Activated CD4-positive, alpha-beta T cell treated with anti-CD3 and anti-CD28 coated beads, Interleukin-2, Interleukin-4, amounts not matched to agents 100 ng/mL and 50 ng/mL, durations not matched to agents 16 hours and 8 hours (primary cell): ENCODE measurements at regions not wholly inside any gene's neighbourhood (a gene's known extent, or its start where the extent isn't known, plus 50 kb on each side); places are given as distances from the start of the nearest gene placed in this dataset.
A peak's percentile ranks its signal among the peaks of the same experiment; 100 is the strongest.
"Not testable (repeated sequence)": the region's sequence is repeated elsewhere in the genome, so short reads cannot be mapped to it uniquely, and the experiment has no call there.

ENCODE experiments used
- DNase-seq: peaks from one replicate; pipeline ENCODE4 v3.0.0-alpha.2; 2020; ENCODE audit warnings: low spot score

DNA sequence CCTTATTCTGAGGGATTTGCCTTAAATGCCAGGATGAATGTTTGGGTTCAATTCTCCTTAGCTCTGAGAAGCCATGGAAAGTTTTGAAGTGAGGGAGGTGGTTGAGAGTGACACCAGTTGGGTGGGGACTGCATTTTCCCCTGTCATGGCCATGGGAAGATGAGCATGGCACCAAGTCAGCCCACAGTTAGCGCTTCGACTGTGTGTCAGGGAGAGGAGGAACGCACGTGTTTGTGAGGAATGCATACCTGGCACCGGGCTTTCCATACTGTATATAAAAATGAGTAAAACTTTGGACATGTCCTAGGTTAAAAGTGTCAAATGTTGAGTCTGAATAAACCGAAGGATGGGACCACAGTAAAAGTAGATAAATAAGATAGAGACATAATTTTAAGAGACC lies 187.5 kb upstream of the KL start:
- DNase-seq, result no peak

- DNase-seq, result no peak
These were observed 187.0 kb upstream of the KL start for GRCh38 chr13:32829269-32829668.

DNA sequence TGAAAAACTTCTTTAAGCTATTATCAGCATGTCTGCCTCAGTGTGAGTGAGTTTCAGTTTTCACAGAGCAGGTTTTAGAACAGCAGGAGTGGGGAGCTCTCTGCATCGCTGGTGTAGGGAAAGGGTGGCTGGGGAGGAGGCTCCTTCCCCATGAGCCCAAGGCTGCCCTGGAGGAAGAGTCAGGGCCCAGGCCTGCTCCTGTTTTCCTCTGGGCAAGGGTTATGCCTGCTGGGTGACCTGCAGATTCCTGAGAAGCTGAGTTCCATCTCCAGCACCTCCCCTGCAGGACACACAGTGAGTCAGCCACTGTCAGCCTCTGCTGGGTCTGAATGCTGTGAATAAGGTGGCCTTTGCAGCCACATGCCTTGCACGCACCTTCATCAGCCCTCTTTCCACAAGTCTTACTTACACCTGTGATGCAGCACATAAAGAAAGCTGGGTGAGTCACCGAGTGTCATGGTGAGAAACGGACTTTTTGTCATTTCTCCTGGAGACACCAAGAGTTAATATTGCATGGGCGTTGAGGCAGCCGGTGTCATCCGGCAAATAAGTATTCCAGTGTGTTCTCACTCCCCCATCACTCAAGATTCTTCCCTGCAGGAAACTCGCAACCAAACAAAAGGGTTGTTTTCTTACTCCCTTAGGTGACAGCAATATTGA lies 186.4 kb upstream of the KL start:
- DNase-seq, result no peak

DNA sequence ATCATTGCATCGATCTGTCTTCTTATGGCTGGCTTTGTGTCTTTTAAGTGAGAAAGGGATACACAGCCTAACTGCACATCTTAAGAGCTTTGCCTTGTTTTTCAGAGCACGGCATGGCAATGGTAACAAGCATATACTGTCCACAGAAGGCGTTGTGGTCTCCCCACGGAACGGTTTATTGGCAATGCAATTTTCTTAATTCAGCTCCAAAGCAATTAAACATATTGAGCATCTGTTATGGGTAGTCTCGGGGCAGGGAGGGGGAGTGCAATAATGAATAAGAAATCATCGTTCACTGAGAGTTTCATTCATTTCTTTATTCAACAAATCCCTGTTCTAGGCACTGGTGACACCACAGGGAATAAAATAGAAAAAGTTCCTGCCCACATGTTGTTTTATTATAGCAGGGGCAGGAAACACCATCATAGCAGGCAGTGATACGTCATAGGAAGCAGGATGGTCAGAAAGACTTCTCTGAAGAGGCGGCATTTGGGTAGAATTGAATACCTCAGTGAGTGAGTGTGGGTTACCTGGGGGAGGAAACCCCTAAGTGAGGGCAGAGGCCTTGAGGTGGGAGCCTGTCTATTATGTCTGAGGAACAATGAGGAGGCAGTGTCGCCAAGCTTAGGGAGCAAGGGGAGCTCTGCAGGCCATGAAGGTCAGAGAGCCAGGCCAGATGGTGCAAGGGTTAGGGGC lies 185.7 kb upstream of the KL start:
- no peak for DNase-seq

DNA sequence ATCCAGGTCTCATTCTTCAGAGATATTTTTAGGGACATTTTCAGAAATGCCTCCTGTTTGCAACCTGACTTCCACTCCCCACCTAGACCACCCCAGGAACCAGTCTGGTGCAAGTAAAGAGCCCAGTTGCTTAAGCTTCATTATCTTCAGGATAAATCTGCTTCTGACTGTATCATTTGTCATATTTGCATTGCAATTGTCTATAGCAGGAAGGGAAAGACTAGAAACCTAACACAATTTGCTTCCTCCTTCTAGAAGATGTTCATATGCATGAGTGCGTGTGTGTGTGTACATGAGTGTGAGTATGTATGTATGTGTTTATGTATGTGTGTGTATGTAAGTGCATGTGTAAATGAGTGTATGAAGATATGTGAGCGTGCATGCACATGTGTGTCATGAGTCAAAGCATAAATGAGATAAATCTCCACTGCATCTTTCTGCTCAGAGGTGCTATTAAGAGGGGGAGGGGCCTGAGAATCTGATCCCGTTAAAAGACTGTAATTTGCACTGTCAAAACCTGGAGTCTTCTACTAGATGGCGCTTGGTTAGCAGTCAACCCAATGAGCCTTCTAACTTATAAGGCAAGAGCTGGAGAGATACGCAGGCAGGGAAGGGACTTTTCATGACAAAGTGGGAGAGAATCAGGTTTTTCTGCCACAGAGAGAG lies 178.8 kb upstream of the KL start:
- DNase-seq, result no peak

DNA sequence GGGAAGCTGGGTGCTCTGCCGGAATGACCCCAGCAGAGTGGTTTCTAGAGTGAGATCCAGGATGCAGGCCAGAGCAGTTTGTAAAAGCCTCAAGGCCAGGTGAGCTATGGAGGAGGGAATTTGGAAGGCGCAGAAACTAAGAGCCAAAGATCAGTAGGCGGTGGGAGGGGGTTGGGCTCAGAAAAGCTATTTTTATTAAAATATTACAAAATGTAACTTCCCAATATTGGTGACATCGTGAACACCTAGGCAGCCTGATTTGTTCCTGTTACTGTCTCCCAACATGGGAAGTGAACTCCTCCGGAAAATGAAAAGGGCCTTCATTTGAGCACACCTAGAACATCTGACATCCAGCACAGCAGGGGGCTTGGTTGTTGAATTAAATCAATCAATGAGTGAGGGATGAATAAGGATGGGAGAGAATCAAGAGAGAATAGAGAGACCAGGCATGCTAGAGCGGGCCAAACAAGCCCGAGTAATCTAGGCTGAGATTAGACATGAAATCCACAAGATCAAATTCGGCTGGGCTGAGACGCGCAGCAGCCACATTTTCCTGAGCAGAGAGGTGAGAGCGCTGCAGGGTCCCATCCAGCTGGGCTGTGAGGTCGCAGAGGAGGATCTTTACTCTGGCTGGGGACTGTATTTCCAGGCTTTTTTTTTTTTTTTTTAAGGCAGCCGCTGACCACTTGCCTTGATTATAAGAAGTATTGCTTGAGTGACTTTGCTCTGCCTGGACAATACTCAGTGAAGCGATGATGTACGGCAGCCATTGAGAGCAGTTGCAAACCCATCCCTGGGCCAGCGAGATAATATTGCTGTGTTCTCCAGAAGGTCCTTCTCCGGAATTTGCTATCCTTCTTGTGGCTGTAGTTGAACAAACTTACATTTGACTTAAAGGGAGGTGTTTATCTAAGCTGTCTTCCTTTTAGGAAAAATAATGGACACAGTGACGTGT lies 178.0 kb upstream of the KL start:
- DNase-seq, result no peak

DNA sequence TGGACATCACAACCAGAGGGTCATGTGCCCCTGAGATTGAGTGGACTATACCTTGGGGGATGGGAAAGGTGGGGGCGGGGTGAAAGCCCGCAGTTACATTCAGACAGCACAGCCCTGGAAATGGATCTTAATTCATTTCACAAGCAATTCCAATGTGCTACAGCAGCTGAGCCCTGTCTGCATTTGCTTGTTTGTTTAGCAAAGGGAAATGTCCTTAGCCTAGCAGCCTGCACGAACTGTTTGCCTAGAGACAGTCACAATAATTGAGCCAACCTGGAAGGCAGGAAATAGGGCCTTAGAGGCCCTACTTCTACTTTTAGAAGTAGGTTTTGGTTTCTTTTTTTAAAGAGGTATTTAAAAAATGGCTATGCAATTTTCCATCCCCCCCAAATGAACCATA lies 177.3 kb upstream of the KL start:
- peak; percentile 35 for DNase-seq

DNA sequence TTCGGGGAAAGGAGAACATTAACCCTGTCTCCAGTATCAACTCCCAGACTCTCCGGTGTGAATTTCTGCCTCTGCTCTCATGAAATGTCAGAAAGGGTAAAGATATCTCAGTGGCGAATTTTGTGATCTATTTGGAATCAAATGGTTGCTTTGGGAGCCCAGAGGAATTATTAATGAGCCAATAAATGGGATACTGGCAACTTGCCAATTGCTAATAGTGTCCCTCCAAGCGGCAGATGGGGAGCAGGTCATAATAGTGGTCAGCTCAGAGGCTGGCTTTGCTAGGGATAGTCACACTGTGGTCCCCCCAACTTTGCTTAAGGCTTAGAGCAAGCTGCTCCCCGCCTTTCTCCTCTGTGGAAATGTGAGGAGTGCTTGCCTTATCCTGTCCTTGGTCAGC lies 176.1 kb upstream of the KL start:
- no peak for DNase-seq

DNA sequence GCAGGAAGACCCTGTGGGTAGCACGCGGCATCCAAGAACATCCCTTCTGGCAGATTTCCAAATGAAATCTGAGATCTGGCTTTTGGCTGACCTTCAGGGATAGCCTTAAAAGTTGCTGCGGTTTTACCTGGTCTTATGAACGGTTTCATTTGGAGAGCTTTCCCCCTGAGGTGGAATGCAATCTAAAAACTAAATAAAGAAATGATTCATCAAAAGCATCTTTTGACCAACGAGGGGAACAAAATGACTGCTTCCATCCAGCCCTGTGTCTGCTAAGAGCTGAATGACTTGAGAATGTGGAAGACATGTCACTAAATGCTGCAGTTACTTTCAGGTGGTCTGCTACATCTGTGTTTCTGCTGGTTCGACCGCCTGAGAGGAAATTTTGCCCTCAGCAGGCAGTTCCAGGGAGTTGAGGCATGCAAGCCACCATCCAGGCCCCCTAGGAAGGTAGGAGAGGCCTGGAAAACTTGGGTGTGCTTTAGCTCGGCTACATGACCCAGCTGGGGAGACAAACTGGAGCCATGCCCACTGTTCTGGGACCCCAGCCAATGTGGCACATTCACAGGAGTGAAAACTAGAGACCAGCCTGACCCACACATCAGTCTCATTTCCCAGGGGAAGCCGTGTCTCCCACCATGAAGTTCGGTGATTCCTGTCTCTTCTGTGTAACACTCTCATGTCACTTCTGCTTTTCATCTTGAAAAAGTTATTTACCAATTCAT lies 175.1 kb upstream of the KL start:
- DNase-seq, result peak; percentile 75

DNA sequence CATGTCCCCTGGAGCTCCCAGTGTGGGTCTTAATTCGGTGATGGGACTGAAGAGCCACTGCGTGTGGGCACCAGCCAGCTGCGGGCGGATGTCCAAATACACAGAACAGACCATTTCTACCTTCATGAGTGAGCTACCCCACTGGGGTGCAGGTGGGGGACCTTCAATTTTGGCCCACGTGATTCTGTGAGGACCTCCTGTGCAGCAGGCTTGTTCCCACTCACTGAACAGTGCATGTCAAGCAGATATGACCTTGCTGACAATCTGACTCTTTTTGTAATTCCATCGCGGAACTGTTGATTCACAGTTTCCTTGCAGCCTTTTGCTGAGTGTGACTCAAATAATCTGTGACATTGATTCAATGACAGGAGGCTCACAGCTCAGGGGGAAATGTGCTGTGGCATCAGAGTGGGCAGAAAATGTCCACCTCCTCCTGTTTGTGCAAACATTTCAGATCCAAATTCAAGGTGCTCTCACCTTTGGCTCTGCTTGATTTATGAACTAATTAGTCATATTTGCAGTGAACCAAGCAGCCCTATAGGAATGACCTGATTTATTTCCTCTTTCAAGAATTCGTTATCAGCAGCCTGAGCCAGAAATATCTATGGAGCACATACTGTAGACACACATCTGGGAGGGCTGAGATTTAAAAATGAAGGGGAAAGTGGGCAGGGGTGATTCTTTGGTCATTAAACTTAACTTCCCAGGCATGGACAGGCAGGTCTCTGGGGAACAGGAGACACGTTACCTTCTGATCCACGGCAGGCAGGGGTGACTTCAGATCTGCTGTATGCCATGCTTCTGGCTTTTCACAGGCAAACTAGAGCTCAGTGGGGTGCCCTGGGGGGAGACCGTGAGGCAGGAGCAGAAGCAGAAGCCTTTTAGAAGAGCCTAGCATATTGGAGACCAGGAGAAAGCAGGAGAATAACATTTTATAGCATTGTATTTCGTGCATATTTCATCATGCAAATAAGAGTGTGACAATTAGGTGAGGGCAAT lies 170.0 kb upstream of the KL start:
- DNase-seq, result no peak

- DNase-seq, result not testable (repeated sequence)
These were observed 168.2 kb upstream of the KL start for GRCh38 chr13:32847976-32848375.

- DNase-seq, result no peak
These were observed 166.9 kb upstream of the KL start for GRCh38 chr13:32849369-32849768.

DNA sequence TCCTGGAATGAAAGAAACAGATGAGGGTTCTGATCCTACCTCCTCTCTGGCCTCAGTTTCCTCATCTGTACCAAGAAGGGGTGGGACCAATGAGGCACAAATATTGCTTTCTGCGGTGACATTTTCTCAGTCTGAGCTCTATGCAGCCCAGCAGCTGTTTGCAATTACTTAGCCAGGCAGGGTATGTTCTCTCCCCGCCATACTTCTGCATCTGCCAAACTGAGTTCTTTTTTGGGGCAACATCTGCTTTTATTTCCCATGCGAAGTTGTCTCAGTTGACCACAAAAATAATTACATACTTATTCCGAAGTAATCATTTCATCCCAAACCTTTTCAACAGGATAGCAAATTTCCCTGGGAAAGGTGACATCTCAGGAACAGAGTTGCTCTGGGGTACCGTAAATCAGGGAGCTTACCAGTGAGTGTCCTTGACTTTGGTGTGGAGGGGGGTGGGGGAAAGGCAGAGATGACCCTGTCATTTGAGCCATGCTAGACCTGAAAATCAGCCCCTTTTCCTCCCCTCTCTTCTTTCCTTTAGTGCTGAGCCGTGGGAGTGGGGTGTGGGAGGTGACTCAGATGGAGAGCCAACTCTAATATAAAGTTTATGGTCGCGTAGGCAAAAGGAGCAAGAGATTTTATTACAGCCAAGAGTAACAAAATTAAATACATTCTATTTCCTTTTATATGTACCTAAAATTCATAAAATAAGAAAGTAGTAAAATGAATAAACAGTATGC lies 165.7 kb upstream of the KL start:
- no peak for DNase-seq

DNA sequence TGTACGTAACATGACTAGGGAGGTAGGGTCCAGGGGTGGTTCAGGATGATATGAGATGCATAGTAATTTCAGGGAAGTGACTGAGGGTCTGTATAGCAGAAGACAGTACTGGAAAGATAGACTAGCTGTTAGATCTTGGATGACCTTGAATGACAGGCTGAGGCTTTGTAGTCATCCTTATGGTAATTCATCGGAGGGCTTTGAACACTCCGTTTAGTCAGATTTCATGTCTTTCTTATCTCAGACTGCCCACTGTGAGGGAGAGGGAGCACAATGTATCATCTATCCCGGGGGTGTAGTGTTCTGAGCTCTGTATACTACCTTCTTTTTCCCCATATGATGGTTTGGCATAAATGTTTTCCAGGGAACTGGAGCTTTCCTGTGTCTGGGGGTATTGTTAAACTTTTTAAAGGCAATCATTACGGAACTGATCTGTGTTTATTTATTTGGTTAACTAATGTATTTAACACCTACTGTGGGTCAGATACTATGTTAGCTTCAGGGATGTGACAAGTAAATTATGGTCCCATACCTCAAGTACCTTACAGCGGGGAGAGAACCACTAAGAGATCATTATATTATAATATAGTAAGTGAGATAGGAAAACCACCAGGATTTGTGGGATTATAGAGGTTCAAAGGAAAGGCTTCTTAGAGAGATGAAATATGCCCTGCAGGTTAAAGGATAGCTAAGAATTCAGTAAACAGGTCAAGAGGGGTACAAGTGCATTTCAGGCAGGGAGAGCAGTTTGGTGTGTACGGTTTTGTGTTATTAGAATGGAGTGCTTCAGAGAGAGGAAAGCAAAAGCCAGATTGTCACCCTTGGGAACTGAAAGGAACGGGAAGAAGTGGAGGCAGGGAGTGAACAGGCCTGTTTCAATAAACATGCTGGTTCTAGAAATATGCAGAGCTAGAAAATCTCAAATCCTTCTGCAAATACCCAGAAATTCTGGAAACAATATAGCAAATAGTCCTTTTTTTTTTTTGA lies 164.8 kb upstream of the KL start:
- DNase-seq, result no peak

DNA sequence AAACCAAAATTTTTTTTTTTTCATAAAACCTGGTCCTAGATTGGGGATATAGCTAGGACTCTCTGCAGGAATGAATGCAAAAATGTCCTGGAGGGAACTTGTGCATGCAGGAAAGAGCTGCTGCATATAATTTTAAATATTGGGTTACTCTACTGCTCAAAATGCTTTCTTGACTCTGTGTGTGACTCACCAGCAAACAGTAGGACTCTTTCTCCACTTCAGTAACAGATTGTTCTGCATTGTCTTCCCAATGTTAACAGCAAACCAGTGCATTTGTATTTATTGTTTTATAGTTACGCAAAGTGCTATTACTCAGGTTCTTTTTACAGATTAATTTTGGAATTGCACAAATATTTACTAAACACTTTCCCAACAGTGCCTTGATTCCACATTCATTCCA lies 163.7 kb upstream of the KL start:
- no peak for DNase-seq

- no peak for DNase-seq
These were observed 159.1 kb upstream of the KL start for GRCh38 chr13:32857077-32857476.

DNA sequence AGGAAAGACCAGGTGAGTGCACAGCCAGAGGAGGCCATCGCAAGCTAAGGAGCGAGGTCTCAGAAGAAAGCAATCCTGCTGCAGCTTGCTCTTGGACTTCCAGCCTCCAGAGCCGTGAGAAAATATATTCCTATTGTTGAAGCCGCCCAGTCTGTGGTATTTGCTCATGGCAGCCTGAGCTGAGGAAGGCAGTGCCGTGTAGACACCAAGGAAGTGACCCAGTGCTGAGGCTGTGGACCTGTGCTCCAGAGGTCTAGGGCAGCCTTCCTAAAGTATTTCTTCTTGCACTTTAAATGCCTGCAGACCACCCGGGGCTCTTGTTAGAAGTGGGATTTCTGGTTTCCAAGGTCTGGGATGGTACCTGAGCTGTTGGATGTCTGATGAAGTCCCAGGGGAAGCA lies 158.5 kb upstream of the KL start:
- no peak for DNase-seq

DNA sequence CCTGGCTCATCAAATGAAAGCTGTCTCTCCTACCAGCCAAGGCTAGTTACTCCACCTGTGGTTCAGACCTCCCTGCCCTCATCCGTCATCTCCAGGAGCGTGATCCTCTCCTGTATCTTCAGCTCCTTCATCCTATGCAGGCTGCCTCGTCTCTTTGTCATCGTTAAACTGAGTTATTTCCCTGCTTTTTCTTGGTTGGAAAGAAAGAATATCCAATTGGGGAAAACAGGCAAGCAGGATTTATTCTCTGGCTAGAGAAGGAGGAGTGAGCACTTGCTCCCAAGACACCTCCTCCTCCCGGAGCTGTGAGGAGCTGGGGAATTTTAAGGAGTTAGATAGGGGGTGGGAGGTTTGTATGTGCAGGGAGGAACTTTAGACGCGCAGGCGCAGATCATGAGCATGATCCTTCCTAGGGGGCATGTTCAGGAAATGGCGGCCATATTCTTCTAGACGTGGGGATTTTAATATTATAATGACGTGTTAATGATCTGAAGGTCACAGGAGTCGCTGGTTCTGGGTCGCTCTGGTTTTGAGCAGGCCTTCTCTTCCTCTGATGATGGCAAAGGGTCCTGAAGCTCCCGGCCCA lies 156.4 kb upstream of the KL start:
- no peak for DNase-seq
